ENCODE measurements at regions not wholly inside any gene's neighbourhood (a gene's known extent, or its start where the extent isn't known, plus 50 kb on each side); places are given as distances from the start of the nearest gene placed in this dataset.

GRCh38 chr18:40088130-40088529, 1866.9 kb upstream of the PIK3C3 start:
- no peak for DNase-seq

- DNase-seq, result no peak
Measured at GRCh38 chr18:40079786-40080185, 1875.2 kb upstream of the PIK3C3 start.

GRCh38 chr18:40075616-40076015, 1879.4 kb upstream of the PIK3C3 start:
- no peak for DNase-seq

GRCh38 chr18:40072761-40073160, 1882.3 kb upstream of the PIK3C3 start:
- DNase-seq, result no peak

- no peak for DNase-seq
Measured at GRCh38 chr18:40066368-40066767, 1888.7 kb upstream of the PIK3C3 start.

GRCh38 chr18:40063488-40063887, 1891.5 kb upstream of the PIK3C3 start:
- DNase-seq, result no peak

- no peak for DNase-seq
Measured at GRCh38 chr18:40061086-40061485, 1893.9 kb upstream of the PIK3C3 start.

GRCh38 chr18:40060562-40060961, 1894.5 kb upstream of the PIK3C3 start:
- no peak for DNase-seq

- no peak for DNase-seq
Measured at GRCh38 chr18:40058811-40059570, 1896.0 kb upstream of the PIK3C3 start.

- no peak for DNase-seq
Measured at GRCh38 chr18:40056079-40056692, 1898.8 kb upstream of the PIK3C3 start.

- no peak for DNase-seq
Measured at GRCh38 chr18:40055262-40055661, 1899.8 kb upstream of the PIK3C3 start.

GRCh38 chr18:40049716-40050115, 1905.3 kb upstream of the PIK3C3 start:
- no peak for DNase-seq

- DNase-seq, result no peak
Measured at GRCh38 chr18:40048886-40049650, 1906.0 kb upstream of the PIK3C3 start.

GRCh38 chr18:40048253-40048652, 1906.8 kb upstream of the PIK3C3 start:
- DNase-seq, result no peak

GRCh38 chr18:40046596-40046995, 1908.4 kb upstream of the PIK3C3 start:
- no peak for DNase-seq

GRCh38 chr18:40041951-40042350, 1913.1 kb upstream of the PIK3C3 start:
- DNase-seq, result no peak

GRCh38 chr18:40040574-40040973, 1914.5 kb upstream of the PIK3C3 start:
- no peak for DNase-seq

- DNase-seq, result no peak
Measured at GRCh38 chr18:40037356-40037755, 1917.7 kb upstream of the PIK3C3 start.

- DNase-seq, result no peak
Measured at GRCh38 chr18:40036861-40037260, 1918.2 kb upstream of the PIK3C3 start.

GRCh38 chr18:40035966-40036365, 1919.1 kb upstream of the PIK3C3 start:
- no peak for DNase-seq

GRCh38 chr18:40032076-40032475, 1923.0 kb upstream of the PIK3C3 start:
- no peak for DNase-seq

- no peak for DNase-seq
Measured at GRCh38 chr18:40031435-40031834, 1923.6 kb upstream of the PIK3C3 start.

- DNase-seq, result no peak
Measured at GRCh38 chr18:40019797-40020392, 1935.1 kb upstream of the PIK3C3 start.

GRCh38 chr18:40018266-40018665, 1936.8 kb upstream of the PIK3C3 start:
- DNase-seq, result no peak
